Fibroblast of skin of right biceps (primary cell): ENCODE measurements at regions not wholly inside any gene's neighbourhood (a gene's known extent, or its start where the extent isn't known, plus 50 kb on each side); places are given as distances from the start of the nearest gene placed in this dataset.

Experiments used
- DNase-seq: peaks from one replicate; pipeline ENCODE4 v3.0.0-alpha.2; 2013

- no peak for DNase-seq
Observed at GRCh38 chr12:19627719-19628118, 188.4 kb downstream of the AEBP2 start.

- no peak for DNase-seq
Observed at GRCh38 chr12:19630536-19630935, 191.2 kb downstream of the AEBP2 start.

DNA sequence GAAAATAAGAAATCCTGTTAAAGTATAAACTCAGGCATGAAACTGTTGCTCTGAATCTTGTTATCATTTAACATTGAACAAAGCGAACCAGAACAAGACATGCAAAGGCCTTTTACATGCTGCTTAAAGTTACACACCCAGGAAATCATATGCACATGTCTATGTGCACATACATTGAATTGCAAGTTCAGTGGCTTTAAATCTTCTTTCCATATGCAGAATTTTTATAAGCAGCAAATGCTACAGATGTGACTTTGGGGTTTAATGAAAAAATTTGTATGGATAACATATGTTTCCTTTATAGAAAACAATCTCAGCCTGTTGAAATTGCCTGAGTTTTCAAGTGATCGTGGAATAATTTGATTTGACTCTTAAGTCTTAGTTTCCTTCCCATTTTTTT is 193.9 kb downstream of the AEBP2 start:
- DNase-seq = no peak

GRCh38 chr12:19633641-19634040 is 194.3 kb downstream of the AEBP2 start:
- DNase-seq = no peak

- DNase-seq = no peak
Observed at GRCh38 chr12:19639781-19640415, 200.6 kb downstream of the AEBP2 start.

- DNase-seq = peak; percentile 51
Observed at GRCh38 chr12:19641235-19642080, 202.2 kb downstream of the AEBP2 start.

DNA sequence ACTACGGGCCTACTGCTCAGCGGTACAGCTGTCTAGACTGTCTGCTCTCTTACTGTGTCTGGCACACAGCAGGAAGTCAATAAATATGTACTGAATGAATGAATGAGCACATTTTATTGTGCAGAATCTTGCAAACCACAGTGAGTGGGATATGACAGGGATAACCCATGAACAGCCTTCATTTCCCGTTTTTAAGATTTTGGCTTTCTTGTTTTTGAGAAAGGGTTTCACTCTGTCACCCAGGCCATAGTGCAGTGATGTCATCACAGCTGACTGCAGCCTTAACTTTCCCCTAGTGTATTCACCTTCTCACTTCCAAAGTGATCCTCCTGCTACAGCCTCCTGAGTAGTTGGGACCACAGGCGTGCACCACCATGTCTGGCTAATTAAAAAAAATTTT is 203.1 kb downstream of the AEBP2 start:
- DNase-seq = no peak

- peak; percentile 67 for DNase-seq
Observed at GRCh38 chr12:19643635-19644034, 204.3 kb downstream of the AEBP2 start.

DNA sequence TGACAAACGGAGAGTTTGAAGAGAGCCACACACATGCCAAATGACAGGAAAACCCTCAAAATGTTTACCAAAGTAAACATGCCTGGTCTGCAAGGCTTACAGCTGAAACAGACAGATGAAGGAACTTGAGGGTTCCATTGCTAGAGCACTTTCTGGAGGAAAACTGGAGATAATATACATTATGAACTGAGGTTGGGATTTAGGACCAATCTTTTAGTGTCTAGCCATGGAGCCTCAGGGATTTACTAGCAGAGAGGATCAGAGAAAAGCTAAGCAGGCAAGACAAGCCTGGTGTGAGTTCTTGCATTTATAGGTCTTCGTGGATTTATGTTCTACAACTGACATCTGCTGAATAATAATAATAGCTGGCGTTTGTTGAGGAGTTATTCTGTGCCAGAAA is 205.3 kb downstream of the AEBP2 start:
- DNase-seq = no peak

GRCh38 chr12:19645823-19646222 is 206.5 kb downstream of the AEBP2 start:
- no peak for DNase-seq

DNA sequence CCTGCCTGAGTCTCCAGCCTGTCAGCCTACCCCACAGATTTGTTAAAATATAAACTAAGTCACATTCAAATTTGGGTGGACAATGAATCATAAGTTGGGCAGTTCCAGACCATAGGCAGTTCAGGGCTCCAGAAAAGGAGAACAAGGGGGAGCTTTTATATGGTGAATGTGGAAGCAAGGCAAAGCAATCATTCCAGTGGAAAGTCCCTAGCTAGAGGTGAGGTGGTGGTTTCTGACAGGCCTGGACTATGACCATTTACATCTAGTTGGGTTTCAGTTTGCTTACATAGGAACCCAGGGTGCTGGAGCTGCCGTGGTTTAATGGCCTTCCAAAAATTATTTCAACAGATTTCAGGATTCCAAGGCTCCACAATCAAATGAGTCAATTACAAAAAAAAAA is 207.3 kb downstream of the AEBP2 start:
- no peak for DNase-seq

- DNase-seq = peak; percentile 25
Observed at GRCh38 chr12:19647806-19648556, 208.7 kb downstream of the AEBP2 start.

- DNase-seq = no peak
Observed at GRCh38 chr12:19648591-19648990, 209.3 kb downstream of the AEBP2 start.

- peak; percentile 60 for DNase-seq
Observed at GRCh38 chr12:19652386-19652785, 213.1 kb downstream of the AEBP2 start.

- DNase-seq = peak; percentile 60
Observed at GRCh38 chr12:19654650-19655376, 215.5 kb downstream of the AEBP2 start.

GRCh38 chr12:19657118-19657731 is 217.9 kb downstream of the AEBP2 start:
- peak; percentile 67 for DNase-seq

GRCh38 chr12:19657732-19658130 is 218.4 kb downstream of the AEBP2 start:
- no peak for DNase-seq

DNA sequence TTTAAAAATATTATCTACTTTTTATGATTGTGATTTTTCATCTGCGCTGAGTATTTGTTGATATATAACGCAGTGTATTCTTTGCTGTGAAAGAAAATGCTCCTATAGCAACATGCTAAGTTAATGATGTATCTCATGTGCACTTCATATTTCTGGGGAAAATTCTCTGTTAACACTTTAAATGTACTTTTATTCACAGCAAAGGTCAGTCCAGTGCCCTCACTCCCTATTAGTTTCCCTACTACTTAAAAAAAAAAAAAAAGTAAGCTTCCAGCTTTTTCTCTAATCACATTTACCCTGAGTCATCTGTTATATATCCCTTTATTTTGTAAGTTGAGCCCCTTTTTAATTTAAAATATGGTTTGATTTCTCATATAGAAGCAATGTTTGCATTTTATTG is 219.8 kb downstream of the AEBP2 start:
- DNase-seq = no peak

DNA sequence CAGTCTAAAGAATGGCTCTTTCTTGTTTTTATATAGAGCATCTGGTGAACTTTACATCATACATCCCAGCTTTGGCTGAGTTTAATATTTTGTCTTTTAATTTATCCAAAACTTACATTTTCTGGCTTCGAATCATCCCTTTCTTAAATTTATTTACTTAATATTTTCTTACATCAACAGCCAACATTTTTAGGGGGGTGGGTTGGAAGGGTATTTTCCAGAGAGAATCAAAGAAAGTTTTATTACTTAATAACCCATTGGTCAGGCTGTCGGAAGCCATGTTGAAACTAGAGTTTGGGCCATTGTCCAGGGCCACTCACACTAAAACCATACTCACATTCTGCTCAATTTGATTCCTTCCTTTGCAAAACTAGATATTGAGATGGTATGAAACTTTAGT is 220.2 kb downstream of the AEBP2 start:
- DNase-seq = no peak

DNA sequence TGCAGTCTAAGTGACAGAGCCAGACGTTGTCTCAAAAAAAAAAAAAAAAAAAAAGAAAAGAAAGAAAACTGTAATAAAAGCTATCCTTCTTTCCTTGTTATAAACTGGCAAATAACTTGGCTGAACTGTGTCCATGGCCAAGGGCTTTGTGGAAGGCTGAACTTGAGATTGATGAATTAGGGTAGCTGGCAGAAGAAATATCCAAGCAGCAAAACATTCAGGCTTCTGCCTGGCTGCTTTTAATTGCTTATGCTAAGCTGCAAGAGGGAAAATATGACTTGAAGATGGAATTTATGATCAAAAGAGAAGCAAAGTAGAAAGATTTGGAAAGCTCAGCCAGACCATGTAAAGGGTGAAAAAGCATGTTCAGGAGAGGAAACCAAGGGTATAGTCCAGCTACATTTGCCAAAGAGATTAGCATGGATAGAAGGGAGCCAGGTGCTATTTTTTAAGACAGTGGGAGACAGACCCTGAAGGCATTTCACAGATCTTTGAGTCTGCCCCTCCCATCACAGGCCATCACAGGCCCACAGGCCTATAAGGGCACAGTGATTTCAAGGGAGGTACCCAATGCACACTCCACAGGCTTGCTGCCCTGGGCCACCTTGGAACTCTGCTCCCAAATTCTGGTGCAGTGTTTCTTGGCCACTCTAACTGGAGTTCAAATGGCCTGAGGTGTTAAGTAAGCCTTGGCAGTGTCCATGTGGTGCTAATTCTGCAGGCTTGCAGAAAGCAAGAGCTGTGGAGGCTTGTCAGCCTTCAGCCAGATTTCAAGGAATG is 226.0 kb downstream of the AEBP2 start:
- no peak for DNase-seq

GRCh38 chr12:19666070-19666469 is 226.8 kb downstream of the AEBP2 start:
- DNase-seq = no peak

DNA sequence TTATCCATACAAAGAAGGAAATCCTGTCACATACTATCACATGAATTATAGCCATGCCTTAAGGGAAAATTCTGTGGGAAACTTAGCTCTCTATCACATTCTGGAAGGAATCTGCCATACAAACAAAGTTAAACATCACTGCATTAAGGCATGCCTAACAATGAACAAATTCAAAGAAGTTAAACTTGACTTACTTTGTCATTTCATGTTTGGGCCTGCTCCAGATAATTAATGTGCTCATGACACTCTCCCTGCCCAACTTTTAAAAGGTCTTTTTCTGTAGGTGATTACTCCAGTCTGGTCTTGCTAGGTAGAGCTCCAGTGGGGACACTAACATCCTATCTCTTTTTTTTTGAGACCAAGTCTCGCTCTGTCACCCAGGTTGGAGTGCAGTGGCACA is 230.5 kb downstream of the AEBP2 start:
- DNase-seq = no peak
